NB4 (cell line): ENCODE measurements at regions not wholly inside any gene's neighbourhood (a gene's known extent, or its start where the extent isn't known, plus 50 kb on each side); places are given as distances from the start of the nearest gene placed in this dataset.

Experiments used
- DNase-seq: peaks from one replicate; pipeline ENCODE4 v3.0.0; 2010; ENCODE audit warnings: low read depth
- H3K4me3 ChIP-seq: one replicate; pipeline ENCODE4 v1.5.1; 2011; ENCODE audit warnings: mild to moderate bottlenecking, low read depth, low read length, moderate library complexity
- CTCF ChIP-seq: IDR thresholded peaks from one replicate; pipeline ENCODE4 v1.5.1; 2012; ENCODE audit warnings: low read depth, low read length
- MAX ChIP-seq: IDR thresholded peaks from 2 replicates; pipeline ENCODE4 v1.6.1; 2011; ENCODE audit warnings: low read depth, low read length
- MYC ChIP-seq: IDR thresholded peaks from 2 replicates; pipeline ENCODE4 v1.6.1; 2011; ENCODE audit warnings: low read depth, low read length
- POLR2A ChIP-seq: IDR thresholded peaks from 2 replicates; pipeline ENCODE4 v1.6.1; 2011; ENCODE audit warnings: mild to moderate bottlenecking; ENCODE audit not compliant: insufficient read length; ENCODE audit errors: extremely low read depth

- no peak for TF ChIP-seq CTCF
- no peak for TF ChIP-seq MAX
- no peak for TF ChIP-seq MYC
- TF ChIP-seq POLR2A, result no peak
- no peak overlapping the region for H3K4me3 ChIP-seq
- DNase-seq, result no peak
Measured at GRCh38 chr5:4156889-4157288, 561.3 kb downstream of the IRX1 start.

GRCh38 chr5:4158750-4159447, 563.3 kb downstream of the IRX1 start:
- TF ChIP-seq CTCF, result no peak
- no peak for TF ChIP-seq POLR2A
- no peak for TF ChIP-seq MYC
- TF ChIP-seq MAX, result no peak
- no peak for DNase-seq
- no peak overlapping the region for H3K4me3 ChIP-seq

GRCh38 chr5:4159681-4160080, 564.0 kb downstream of the IRX1 start:
- TF ChIP-seq CTCF (no peak), POLR2A (no peak), MYC (no peak), MAX (no peak)
- DNase-seq, result no peak
- no peak overlapping the region for H3K4me3 ChIP-seq

- no peak overlapping the region for H3K4me3 ChIP-seq
- TF ChIP-seq CTCF, result no peak
- no peak for TF ChIP-seq MYC
- TF ChIP-seq POLR2A, result no peak
- no peak for TF ChIP-seq MAX
- DNase-seq, result no peak
Measured at GRCh38 chr5:4164167-4164566, 568.5 kb downstream of the IRX1 start.

GRCh38 chr5:4180703-4181102, 585.1 kb downstream of the IRX1 start:
- H3K4me3 ChIP-seq, result no peak overlapping the region
- TF ChIP-seq MAX (no peak), POLR2A (no peak), CTCF (no peak), MYC (no peak)
- DNase-seq, result no peak
